ENCODE measurements at regions not wholly inside any gene's neighbourhood (a gene's known extent, or its start where the extent isn't known, plus 50 kb on each side); places are given as distances from the start of the nearest gene placed in this dataset.

GRCh38 chr11:134856056-134856971, 444.3 kb upstream of the B3GAT1 start:
- no peak for TF ChIP-seq CTCF (conservative IDR thresholded peaks at IDR 0.05)
- no peak for TF ChIP-seq EZH2 (IDR thresholded peaks at IDR 0.05; ENCODE audit: low read depth)
